Caco-2 (cell line): ENCODE measurements at regions not wholly inside any gene's neighbourhood (a gene's known extent, or its start where the extent isn't known, plus 50 kb on each side); places are given as distances from the start of the nearest gene placed in this dataset.

Experiments
- BruUV-seq: library from RNA; stranded (reverse); fragments of 400-500 nt; replicated peaks from 2 replicates; lab custom pipeline; 2021; lab: Mats Ljungman, UMichigan
- CTCF ChIA-PET: fragments of 300-600 bp; sonication (Branson Sonifier 250); formaldehyde crosslinking; loops from one replicate; lab custom pipeline; 2022; ENCODE audit warnings: antibody characterized with exemption; lab: Charles Lee
- POLR2A ChIA-PET: fragments of 300-600 bp; sonication (Branson Sonifier 250); formaldehyde crosslinking; loops from one replicate; lab custom pipeline; 2022; ENCODE audit warnings: antibody characterized with exemption; lab: Charles Lee
- DNase-seq, 2 experiments: peaks; one replicate each; pipeline versions ENCODE4 v3.0.0 to v3.0.0-alpha.2; 2020 to 2022
- H3K27me3 ChIP-seq: replicated peaks from 2 replicates; pipeline ENCODE4 v1.6.0; 2011; ENCODE audit warnings: low read length; ENCODE audit not compliant: control insufficient read depth, insufficient read depth
- H3K36me3 ChIP-seq: 2 replicates; pipeline ENCODE4 v1.5.1; 2011; ENCODE audit warnings: low read length; ENCODE audit not compliant: control insufficient read depth, insufficient read depth
- H3K4me1 ChIP-seq: fragments of 250-450 bp; sonication (Bioruptor Pico); 2 replicates; pipeline ENCODE4 v1.5.1; 2020; ENCODE audit warnings: mild to moderate bottlenecking
- H3K4me3 ChIP-seq: 2 replicates; pipeline ENCODE4 v1.5.1; 2011; ENCODE audit warnings: low read depth, mild to moderate bottlenecking, control low read depth, low read length
- H3K9me3 ChIP-seq: fragments of 250-450 bp; sonication (Bioruptor Pico); 2 replicates; pipeline ENCODE4 v1.5.1; 2020; ENCODE audit warnings: mild to moderate bottlenecking, moderate library complexity
- H3K27ac Mint-ChIP-seq: one replicate; pipeline ENCODE4 v1.8.0; 2022; ENCODE audit warnings: mixed read lengths; ENCODE audit not compliant: unreplicated experiment
- H3K27me3 Mint-ChIP-seq: one replicate; pipeline ENCODE4 v1.8.0; 2022; ENCODE audit warnings: mixed read lengths; ENCODE audit not compliant: insufficient read depth, unreplicated experiment
- H3K36me3 Mint-ChIP-seq: one replicate; pipeline ENCODE4 v1.8.0; 2022; ENCODE audit warnings: mild to moderate bottlenecking, mixed read lengths; ENCODE audit not compliant: insufficient read depth, unreplicated experiment
- H3K4me1 Mint-ChIP-seq: one replicate; pipeline ENCODE4 v1.8.0; 2022; ENCODE audit warnings: low read depth, mixed read lengths; ENCODE audit not compliant: unreplicated experiment
- H3K4me3 Mint-ChIP-seq: one replicate; pipeline ENCODE4 v1.8.0; 2022; ENCODE audit warnings: mild to moderate bottlenecking, moderate library complexity, mixed read lengths; ENCODE audit not compliant: unreplicated experiment
- H3K9me3 Mint-ChIP-seq: one replicate; pipeline ENCODE4 v1.8.0; 2022; ENCODE audit warnings: mixed read lengths; ENCODE audit not compliant: unreplicated experiment
- intact Hi-C: fragments of 100-400 bp; cut with micrococcal nuclease; formaldehyde crosslinking; loops from one replicate; pipeline ENCODE4 v1.10.0; 2022; ENCODE audit not compliant: unreplicated experiment
- TF ChIP-seq, protein P1 (sequence below), 2 experiments: fragments of 200-600 bp in 1 of 2; IDR thresholded peaks; 1 replicate in 1 of 2; 2 replicates in 1 of 2; pipeline versions ENCODE4 v1.5.1 to v1.8.0; 2011 to 2022; ENCODE audit warnings: antibody characterized with exemption in 1 of 2, control low read depth in 1 of 2, inconsistent platforms in 1 of 2, low read depth in 1 of 2, low read length in 1 of 2, mild to moderate bottlenecking in 1 of 2, moderate library complexity in 1 of 2; ENCODE audit not compliant: insufficient read depth in 1 of 2, severe bottlenecking in 1 of 2, unreplicated experiment in 1 of 2

DNA sequence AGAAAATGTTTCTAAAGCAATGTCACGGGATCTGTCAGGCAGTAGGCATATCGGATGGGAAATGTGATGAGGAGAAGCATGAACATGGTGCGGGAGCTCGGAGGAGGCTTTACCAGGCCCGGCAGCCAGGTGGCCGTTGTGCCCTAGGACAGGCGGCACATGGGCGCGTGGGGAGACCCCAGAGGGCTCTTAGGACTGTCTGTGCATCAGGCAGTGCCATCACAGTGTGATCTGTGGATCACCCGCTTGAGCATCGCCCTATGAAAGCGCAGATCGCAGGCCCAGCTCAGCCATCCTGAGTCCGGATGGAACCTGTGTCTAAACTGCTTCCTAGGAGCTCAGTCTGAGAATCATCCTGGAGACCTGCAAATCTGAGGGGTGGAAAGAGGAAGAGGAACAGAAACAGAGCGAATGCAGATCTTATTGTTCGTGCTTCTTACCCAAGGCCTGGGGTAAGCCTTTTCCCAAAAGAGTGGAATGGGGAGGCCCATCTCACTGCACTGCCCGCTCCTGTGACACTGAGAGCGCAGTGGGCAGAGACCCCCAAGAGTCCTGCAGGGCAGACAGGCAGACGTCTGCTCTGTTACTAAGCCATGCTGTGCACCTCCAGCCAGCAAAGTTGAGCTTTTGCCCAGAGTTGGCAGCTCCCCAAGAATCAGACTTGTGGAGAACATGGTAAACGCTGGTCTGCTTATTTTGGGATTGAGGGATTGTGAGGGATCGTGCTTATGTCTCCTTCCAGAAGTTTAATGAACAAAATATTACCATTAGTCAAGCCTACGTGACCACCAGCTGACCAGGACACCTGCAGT lies 251.0 kb downstream of the RHOU start:
- BruUV-seq: no TSS peak
- Mint-ChIP-seq H3K4me3 (no peak overlapping the region), H3K36me3 (no peaks in the 10 kb centered on the region), H3K4me1 (no peaks in the 10 kb centered on the region), H3K27me3 (no peaks in the 10 kb centered on the region), H3K9me3 (no peaks in the 10 kb centered on the region), H3K27ac (no peak overlapping the region)
- TF ChIP-seq, protein P1, sequence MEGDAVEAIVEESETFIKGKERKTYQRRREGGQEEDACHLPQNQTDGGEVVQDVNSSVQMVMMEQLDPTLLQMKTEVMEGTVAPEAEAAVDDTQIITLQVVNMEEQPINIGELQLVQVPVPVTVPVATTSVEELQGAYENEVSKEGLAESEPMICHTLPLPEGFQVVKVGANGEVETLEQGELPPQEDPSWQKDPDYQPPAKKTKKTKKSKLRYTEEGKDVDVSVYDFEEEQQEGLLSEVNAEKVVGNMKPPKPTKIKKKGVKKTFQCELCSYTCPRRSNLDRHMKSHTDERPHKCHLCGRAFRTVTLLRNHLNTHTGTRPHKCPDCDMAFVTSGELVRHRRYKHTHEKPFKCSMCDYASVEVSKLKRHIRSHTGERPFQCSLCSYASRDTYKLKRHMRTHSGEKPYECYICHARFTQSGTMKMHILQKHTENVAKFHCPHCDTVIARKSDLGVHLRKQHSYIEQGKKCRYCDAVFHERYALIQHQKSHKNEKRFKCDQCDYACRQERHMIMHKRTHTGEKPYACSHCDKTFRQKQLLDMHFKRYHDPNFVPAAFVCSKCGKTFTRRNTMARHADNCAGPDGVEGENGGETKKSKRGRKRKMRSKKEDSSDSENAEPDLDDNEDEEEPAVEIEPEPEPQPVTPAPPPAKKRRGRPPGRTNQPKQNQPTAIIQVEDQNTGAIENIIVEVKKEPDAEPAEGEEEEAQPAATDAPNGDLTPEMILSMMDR (IDR thresholded peaks at IDR 0.05; ENCODE audit: insufficient read depth in 1 of 2, low read depth in 1 of 2, low read length in 1 of 2, severe bottlenecking in 1 of 2, unreplicated experiment in 1 of 2): no peak
- Histone ChIP-seq H3K9me3 (no peaks in the 10 kb centered on the region), H3K36me3 (no peaks in the 10 kb centered on the region), H3K4me3 (no peak overlapping the region), H3K4me1 (no peaks in the 10 kb centered on the region), H3K27me3 (no peaks in the 10 kb centered on the region)
- DNase-seq: no peak
- intact Hi-C loops: no loop called here
- ChIA-PET POLR2A (no interaction called here), CTCF (interaction anchor here (0.8 kb wide), 1 partner anchor 170 kb away, joined by 3 read pairs; no protein-coding TSS in a partner anchor)

GRCh38 chr1:228987286-228987685 lies 252.0 kb downstream of the RHOU start:
- TF ChIP-seq, protein P1 (IDR thresholded peaks at IDR 0.05; ENCODE audit: insufficient read depth in 1 of 2, low read depth in 1 of 2, low read length in 1 of 2, severe bottlenecking in 1 of 2, unreplicated experiment in 1 of 2): no peak

DNA sequence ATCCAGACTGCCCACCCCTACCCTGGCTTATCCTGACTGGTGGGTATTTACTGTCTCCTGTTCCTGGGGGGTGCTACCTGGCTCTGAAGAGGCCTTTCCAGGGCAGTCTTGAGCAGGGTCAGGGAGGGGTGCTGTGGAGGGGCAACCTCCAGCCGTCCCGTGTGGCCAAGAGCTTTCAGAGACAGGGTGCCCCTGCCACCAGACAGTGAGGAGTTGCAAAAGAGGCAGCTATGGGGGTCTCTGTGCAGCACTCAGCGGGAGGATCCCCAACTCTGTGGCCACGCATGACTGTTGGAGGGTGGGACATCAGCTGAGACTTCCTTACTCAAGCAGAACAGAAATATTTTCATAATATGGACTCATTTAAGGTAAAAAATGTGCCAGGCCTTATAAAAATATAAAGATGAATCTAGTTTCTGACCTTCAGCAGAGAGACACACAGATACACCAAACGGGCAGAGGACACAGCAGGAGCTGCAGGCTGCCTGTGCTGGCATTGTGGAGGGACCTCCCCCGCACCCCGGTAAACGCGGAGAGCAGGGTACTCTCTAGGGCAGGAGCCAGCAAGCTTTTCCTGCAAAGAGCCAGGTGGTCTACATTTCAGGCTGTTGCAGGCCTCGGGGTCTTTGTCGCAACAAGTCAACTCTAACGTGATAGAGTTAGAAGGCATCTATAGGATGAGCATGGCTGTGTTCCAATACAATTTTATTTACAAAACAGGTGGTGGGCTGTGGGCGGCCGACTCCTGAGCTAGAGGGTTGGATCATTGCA lies 252.6 kb downstream of the RHOU start:
- Histone ChIP-seq H3K4me1 (no peaks in the 10 kb centered on the region), H3K27me3 (no peaks in the 10 kb centered on the region), H3K4me3 (no peak overlapping the region), H3K36me3 (no peaks in the 10 kb centered on the region), H3K9me3 (no peaks in the 10 kb centered on the region)
- no peaks in the 10 kb centered on the region for H3K9me3 Mint-ChIP-seq
- CTCF ChIA-PET: no interaction called here
- no peak overlapping the region for H3K4me3 Mint-ChIP-seq
- H3K27ac Mint-ChIP-seq: no peak overlapping the region
- POLR2A ChIA-PET: no interaction called here
- TF ChIP-seq, protein P1 (IDR thresholded peaks at IDR 0.05; ENCODE audit: insufficient read depth in 1 of 2, low read depth in 1 of 2, low read length in 1 of 2, severe bottlenecking in 1 of 2, unreplicated experiment in 1 of 2): no peak
- no TSS peak for BruUV-seq
- H3K36me3 Mint-ChIP-seq: no peaks in the 10 kb centered on the region
- intact Hi-C loops: no loop called here
- H3K27me3 Mint-ChIP-seq: no peaks in the 10 kb centered on the region
- no peak for DNase-seq
- H3K4me1 Mint-ChIP-seq: no peaks in the 10 kb centered on the region

More at GRCh38 chr1:228987286-228987685, 252.0 kb downstream of the RHOU start:
- Histone ChIP-seq H3K27me3 (no peaks in the 10 kb centered on the region), H3K36me3 (no peaks in the 10 kb centered on the region), H3K4me3 (no peak overlapping the region), H3K9me3 (no peaks in the 10 kb centered on the region), H3K4me1 (no peaks in the 10 kb centered on the region)
- H3K4me3 Mint-ChIP-seq: no peak overlapping the region
- intact Hi-C loops: no loop called here
- BruUV-seq: no TSS peak
- H3K9me3 Mint-ChIP-seq: no peaks in the 10 kb centered on the region
- ChIA-PET CTCF (no interaction called here), POLR2A (no interaction called here)
- no peaks in the 10 kb centered on the region for H3K27me3 Mint-ChIP-seq
- H3K36me3 Mint-ChIP-seq: no peaks in the 10 kb centered on the region
- no peaks in the 10 kb centered on the region for H3K4me1 Mint-ChIP-seq
- no peak overlapping the region for H3K27ac Mint-ChIP-seq
- DNase-seq: no peak
